ENCODE measurements at regions not wholly inside any gene's neighbourhood (a gene's known extent, or its start where the extent isn't known, plus 50 kb on each side); places are given as distances from the start of the nearest gene placed in this dataset.

DNA sequence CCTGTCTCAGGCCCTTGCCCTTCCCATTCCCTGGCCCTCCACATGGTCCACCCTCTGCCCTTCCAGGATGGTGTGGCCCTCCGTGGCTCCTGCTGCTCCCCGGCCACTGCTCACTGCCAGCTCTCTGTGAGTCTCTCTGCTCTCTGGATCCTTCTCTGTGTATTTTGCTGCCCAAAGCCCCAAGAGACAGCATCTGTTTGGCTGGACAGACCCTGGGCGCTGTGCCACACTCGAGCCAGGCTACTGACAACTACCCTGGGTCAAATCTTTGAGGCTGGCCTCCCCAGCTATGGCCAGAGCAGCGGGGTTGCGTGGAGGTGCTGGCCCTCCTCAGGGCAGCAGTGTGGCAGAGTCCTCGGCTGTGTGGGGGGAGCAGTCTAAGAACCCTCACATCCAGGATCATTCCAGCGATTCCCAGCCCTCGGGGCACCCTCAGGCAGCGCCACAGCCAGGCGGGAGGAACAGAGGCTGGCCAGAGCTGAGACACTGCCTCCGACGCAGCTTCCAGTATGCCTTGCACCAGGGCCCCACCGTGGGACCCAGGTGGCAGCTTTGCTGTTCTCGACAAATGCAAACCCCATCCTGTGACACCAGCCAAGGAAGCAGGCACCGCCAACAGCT lies 139.4 kb upstream of the GLI2 start:
- TF ChIP-seq, protein P1, sequence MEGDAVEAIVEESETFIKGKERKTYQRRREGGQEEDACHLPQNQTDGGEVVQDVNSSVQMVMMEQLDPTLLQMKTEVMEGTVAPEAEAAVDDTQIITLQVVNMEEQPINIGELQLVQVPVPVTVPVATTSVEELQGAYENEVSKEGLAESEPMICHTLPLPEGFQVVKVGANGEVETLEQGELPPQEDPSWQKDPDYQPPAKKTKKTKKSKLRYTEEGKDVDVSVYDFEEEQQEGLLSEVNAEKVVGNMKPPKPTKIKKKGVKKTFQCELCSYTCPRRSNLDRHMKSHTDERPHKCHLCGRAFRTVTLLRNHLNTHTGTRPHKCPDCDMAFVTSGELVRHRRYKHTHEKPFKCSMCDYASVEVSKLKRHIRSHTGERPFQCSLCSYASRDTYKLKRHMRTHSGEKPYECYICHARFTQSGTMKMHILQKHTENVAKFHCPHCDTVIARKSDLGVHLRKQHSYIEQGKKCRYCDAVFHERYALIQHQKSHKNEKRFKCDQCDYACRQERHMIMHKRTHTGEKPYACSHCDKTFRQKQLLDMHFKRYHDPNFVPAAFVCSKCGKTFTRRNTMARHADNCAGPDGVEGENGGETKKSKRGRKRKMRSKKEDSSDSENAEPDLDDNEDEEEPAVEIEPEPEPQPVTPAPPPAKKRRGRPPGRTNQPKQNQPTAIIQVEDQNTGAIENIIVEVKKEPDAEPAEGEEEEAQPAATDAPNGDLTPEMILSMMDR (IDR thresholded peaks at IDR 0.05; ENCODE audit: poor library complexity): no peak
- TF ChIP-seq EZH2phosphoT487 (IDR thresholded peaks at IDR 0.05; ENCODE audit: low read depth, severe bottlenecking, unreplicated experiment): no peak

Data from hepatocyte (in vitro differentiated cells).